Epithelial cell of proximal tubule (primary cell): ENCODE measurements at regions not wholly inside any gene's neighbourhood (a gene's known extent, or its start where the extent isn't known, plus 50 kb on each side); places are given as distances from the start of the nearest gene placed in this dataset.

ENCODE experiments used
- DNase-seq: peaks from one replicate; pipeline ENCODE4 v3.0.0-alpha.2; 2011; ENCODE audit warnings: low read depth
- H3K4me3 ChIP-seq: 2 replicates; pipeline ENCODE4 v1.5.1; 2011; ENCODE audit warnings: low read depth, mild to moderate bottlenecking, low read length
- TF ChIP-seq, protein P1 (sequence below): conservative IDR thresholded peaks from 2 replicates; pipeline ENCODE4 v1.5.1; 2012; ENCODE audit warnings: low read depth, mild to moderate bottlenecking, low read length

DNA sequence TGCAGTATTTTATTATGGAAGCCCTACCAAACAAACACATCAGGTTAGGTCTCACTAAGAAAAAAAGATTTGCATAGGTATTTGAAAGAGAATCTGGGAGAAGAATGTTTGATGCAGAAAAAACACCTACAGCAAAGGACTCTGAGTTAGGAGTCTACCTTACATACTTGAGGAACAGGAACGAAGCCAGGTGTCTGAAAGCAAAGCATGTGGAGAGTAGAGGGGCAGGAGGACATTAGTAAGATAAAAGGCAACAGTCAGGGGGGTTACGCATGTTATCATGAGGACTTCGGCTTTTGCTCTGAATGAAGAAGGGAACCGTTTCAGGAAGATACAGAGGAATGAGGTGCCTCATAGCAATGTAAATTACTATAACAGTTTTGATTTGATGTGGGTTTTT, 87.9 kb upstream of the PTER start:
- TF ChIP-seq, protein P1, sequence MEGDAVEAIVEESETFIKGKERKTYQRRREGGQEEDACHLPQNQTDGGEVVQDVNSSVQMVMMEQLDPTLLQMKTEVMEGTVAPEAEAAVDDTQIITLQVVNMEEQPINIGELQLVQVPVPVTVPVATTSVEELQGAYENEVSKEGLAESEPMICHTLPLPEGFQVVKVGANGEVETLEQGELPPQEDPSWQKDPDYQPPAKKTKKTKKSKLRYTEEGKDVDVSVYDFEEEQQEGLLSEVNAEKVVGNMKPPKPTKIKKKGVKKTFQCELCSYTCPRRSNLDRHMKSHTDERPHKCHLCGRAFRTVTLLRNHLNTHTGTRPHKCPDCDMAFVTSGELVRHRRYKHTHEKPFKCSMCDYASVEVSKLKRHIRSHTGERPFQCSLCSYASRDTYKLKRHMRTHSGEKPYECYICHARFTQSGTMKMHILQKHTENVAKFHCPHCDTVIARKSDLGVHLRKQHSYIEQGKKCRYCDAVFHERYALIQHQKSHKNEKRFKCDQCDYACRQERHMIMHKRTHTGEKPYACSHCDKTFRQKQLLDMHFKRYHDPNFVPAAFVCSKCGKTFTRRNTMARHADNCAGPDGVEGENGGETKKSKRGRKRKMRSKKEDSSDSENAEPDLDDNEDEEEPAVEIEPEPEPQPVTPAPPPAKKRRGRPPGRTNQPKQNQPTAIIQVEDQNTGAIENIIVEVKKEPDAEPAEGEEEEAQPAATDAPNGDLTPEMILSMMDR: no peak
- DNase-seq: no peak

DNA sequence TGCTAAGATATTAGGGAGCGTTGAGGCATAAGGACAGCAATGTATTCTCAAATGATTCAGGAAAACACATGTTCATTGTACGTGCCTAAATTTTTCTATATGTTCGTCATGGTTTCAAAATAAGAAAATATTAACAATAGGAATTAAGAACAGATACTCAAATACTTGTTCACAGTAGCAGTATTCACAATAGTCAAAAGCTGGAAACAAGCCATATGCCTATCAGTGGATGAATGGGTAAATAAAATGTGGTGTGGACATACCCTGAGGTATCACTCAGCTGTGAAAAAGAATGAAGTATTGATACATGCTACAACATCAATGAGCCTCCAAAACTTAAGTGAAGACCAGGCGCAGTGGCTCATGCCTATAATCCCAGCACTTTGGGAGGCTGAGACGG, 84.7 kb upstream of the PTER start:
- no peak for DNase-seq
- no peak overlapping the region for H3K4me3 ChIP-seq
- TF ChIP-seq, protein P1: no peak

More for the DNA sequence above, 87.9 kb upstream of the PTER start:
- H3K4me3 ChIP-seq: no peak overlapping the region

DNA sequence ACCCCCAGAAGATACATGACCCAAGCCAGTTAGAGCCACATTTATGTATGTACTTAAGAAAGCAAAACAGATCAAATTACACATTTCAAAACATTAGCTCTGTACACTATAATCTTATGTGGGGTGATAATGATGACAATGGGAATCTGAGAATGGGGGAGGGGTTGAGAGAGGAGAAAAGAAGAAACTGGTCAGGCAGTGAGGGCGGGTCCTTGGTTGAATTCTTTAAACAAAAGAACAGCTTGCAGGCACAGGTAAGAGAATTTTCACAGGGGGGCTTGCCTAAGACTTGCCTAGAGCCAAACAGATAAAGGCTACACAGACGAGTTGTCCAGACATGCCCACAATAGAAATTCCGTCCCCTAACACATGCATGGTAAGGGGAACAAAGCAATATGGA, 76.8 kb upstream of the PTER start:
- no peak overlapping the region for H3K4me3 ChIP-seq
- DNase-seq: no peak
- TF ChIP-seq, protein P1: no peak

DNA sequence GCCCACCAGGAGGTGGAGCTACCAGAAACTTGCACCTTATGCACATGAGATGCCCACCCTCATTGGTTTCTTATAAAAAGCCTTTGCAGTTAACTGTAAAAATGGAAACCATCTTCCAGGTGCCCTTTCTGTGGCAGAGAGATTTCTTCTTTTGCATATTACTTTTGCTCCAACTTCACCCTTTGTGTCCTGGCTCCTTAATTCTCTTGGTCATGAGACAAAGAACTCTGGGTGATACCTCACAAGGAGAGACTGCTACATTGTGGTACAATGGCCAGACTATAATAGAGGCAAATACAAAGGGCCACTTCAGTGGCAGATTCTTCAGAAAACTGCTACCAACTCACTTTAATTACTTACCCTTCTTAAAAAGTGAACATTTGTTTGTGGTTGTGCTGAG, 76.4 kb upstream of the PTER start:
- TF ChIP-seq, protein P1: no peak
- no peak overlapping the region for H3K4me3 ChIP-seq
- DNase-seq: no peak

DNA sequence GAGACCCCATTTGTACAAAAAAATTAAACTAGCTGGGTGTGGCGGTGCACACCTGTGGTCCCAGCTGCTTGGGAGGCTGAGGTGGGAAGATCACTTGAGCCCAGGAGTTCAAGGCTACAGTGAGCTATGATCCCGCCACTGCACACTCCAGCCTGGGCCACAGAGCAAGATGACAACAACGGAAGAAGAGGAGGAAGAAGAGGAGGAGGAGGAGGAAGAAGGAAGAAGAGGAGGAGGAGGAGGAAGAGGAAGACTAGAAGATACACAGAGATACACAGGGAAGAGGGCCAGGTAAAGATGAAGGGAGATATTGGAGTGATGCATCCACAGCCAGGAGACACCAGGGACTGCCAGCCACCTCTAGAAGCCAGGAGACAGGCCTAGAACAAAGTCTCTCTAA, 75.7 kb upstream of the PTER start:
- TF ChIP-seq, protein P1: no peak
- H3K4me3 ChIP-seq: no peak overlapping the region

DNA sequence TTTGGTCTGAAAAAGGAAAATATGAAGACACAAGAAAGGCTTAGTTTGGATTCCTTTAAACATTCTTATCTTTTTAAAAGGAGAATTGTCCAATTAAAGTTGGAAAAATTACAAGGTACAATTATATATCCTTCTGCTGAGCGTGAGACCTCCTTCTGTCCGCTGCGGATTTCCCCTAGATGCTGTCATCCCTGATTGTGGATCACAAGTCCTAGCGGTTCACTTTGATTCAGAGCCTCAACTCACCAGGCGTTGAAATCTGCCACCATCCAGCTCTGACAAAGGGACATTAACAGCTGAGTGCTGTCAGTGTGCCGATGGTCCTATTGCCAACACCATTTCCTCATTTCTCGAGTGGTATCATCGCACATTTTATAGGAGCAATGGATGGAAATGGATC, 73.1 kb upstream of the PTER start:
- no peak overlapping the region for H3K4me3 ChIP-seq
- TF ChIP-seq, protein P1: no peak
- no peak for DNase-seq

More for the DNA sequence above, 75.7 kb upstream of the PTER start:
- no peak for DNase-seq

DNA sequence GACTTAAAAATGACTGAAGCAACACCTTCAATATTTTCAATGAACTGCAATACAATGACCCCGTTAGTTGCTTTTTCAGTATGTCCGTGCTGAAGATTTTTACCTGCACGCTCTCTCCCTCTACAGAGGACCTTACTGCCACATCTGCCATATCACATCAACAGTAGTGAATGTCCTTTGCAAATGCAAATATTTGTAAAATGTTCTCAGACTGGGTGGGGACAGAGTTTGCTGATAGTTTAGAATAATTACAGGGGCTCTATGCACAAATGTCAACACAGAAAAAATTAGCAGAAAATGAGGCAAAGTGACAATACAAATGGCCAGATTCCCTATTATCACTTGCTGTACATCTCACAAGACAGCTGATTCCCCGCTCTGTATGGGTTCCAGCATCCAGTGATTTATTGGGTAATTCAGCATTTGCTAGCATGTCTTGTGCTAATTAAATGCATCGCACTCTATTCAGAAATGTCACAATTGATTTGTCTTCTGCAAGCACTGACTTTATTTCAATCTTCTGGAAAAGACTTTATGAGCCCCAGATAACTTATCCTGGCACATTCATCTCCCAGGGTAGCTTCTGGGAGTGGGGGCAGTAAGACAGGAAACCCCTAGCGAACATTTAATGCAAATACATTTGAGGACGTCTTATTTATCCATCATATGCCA, 69.1 kb upstream of the PTER start:
- TF ChIP-seq, protein P1: no peak
- H3K4me3 ChIP-seq: no peak overlapping the region
- DNase-seq: no peak
